H9 (cell line): ENCODE measurements at regions not wholly inside any gene's neighbourhood (a gene's known extent, or its start where the extent isn't known, plus 50 kb on each side); places are given as distances from the start of the nearest gene placed in this dataset.

ENCODE experiments used
- DNase-seq: peaks from one replicate; pipeline ENCODE4 v3.0.0-alpha.2; 2017
- H2AFZ ChIP-seq: one replicate; pipeline ENCODE4 v1.6.1; 2013; ENCODE audit warnings: mild to moderate bottlenecking, low read length, control low read depth, moderate library complexity
- H2AK5ac ChIP-seq: 2 replicates; pipeline ENCODE4 v1.6.1; 2013; ENCODE audit warnings: low read length, control low read depth, mixed read lengths; ENCODE audit not compliant: insufficient read length
- H2BK120ac ChIP-seq: one replicate; pipeline ENCODE4 v1.6.1; 2013; ENCODE audit warnings: low read depth, mild to moderate bottlenecking, low read length, control low read depth, inconsistent platforms; ENCODE audit not compliant: poor library complexity, severe bottlenecking
- H2BK12ac ChIP-seq: 2 replicates; pipeline ENCODE4 v1.6.1; 2013; ENCODE audit warnings: low read length, control low read depth, mixed read lengths, low read depth; ENCODE audit not compliant: insufficient read length
- H2BK15ac ChIP-seq: 2 replicates; pipeline ENCODE4 v1.6.1; 2013; ENCODE audit warnings: low read depth, low read length, control low read depth
- H2BK20ac ChIP-seq: one replicate; pipeline ENCODE4 v1.6.1; 2013; ENCODE audit warnings: low read depth, mild to moderate bottlenecking, low read length, control low read depth, inconsistent platforms; ENCODE audit not compliant: poor library complexity, severe bottlenecking
- H2BK5ac ChIP-seq: 2 replicates; pipeline ENCODE4 v1.6.1; 2013; ENCODE audit warnings: low read length, control low read depth, mixed read lengths; ENCODE audit not compliant: insufficient read length
- H3K14ac ChIP-seq: 2 replicates; pipeline ENCODE4 v1.6.1; 2013; ENCODE audit warnings: low read length, control low read depth; ENCODE audit not compliant: insufficient read depth
- H3K18ac ChIP-seq: 2 replicates; pipeline ENCODE4 v1.6.1; 2013; ENCODE audit warnings: low read depth, mild to moderate bottlenecking, mixed read lengths, low read length, control low read depth; ENCODE audit not compliant: insufficient read length
- H3K23ac ChIP-seq: 2 replicates; pipeline ENCODE4 v1.6.1; 2013; ENCODE audit warnings: low read length, control low read depth, mixed read lengths, low read depth; ENCODE audit not compliant: insufficient read length
- H3K23me2 ChIP-seq: 2 replicates; pipeline ENCODE4 v1.6.1; 2013; ENCODE audit warnings: low read depth, mild to moderate bottlenecking, mixed read lengths, low read length, control low read depth; ENCODE audit not compliant: insufficient read length, poor library complexity, severe bottlenecking
- H3K27ac ChIP-seq: 2 replicates; pipeline ENCODE4 v1.5.1; 2013; ENCODE audit warnings: low read length, control low read depth, mixed read lengths, low read depth; ENCODE audit not compliant: insufficient read length
- H3K27me3 ChIP-seq: 2 replicates; pipeline ENCODE4 v1.6.1; 2013; ENCODE audit warnings: low read length, control low read depth, inconsistent platforms; ENCODE audit not compliant: insufficient read depth
- H3K4ac ChIP-seq: 2 replicates; pipeline ENCODE4 v1.6.1; 2013; ENCODE audit warnings: low read depth, mild to moderate bottlenecking, control low read depth, inconsistent platforms, low read length, moderate library complexity
- H3K4me1 ChIP-seq: 2 replicates; pipeline ENCODE4 v1.6.1; 2013; ENCODE audit warnings: low read length, control low read depth, inconsistent platforms; ENCODE audit not compliant: insufficient read depth
- H3K4me2 ChIP-seq: 2 replicates; pipeline ENCODE4 v1.6.1; 2013; ENCODE audit warnings: low read length, control low read depth, mixed read lengths; ENCODE audit not compliant: insufficient read length, insufficient read depth
- H3K56ac ChIP-seq: 2 replicates; pipeline ENCODE4 v1.6.1; 2013; ENCODE audit warnings: low read depth, mild to moderate bottlenecking, mixed read lengths, low read length, control low read depth; ENCODE audit not compliant: insufficient read length
- H3K79me1 ChIP-seq: 2 replicates; pipeline ENCODE4 v1.6.1; 2013; ENCODE audit warnings: low read depth, mild to moderate bottlenecking, moderate library complexity, low read length, control low read depth, inconsistent platforms; ENCODE audit not compliant: insufficient read depth, poor library complexity, severe bottlenecking
- H3K79me2 ChIP-seq: 2 replicates; pipeline ENCODE4 v1.6.1; 2013; ENCODE audit warnings: low read length, control low read depth, inconsistent platforms; ENCODE audit not compliant: insufficient read depth
- H3K9ac ChIP-seq: 2 replicates; pipeline ENCODE4 v1.6.1; 2013; ENCODE audit warnings: low read length, control low read depth, mixed read lengths; ENCODE audit not compliant: insufficient read length; ENCODE audit errors: extremely low read depth
- H3K9me3 ChIP-seq: one replicate; pipeline ENCODE4 v1.6.1; 2013; ENCODE audit warnings: low read depth, low read length, inconsistent platforms; ENCODE audit not compliant: control insufficient read depth
- H3T11ph ChIP-seq: one replicate; pipeline ENCODE4 v1.6.1; 2013; ENCODE audit warnings: mild to moderate bottlenecking, low read length, control low read depth, inconsistent platforms
- H4K20me1 ChIP-seq: one replicate; pipeline ENCODE4 v1.6.1; 2013; ENCODE audit not compliant: control insufficient read depth, insufficient read length, insufficient read depth
- H4K5ac ChIP-seq: 2 replicates; pipeline ENCODE4 v1.6.1; 2013; ENCODE audit warnings: low read depth, mild to moderate bottlenecking, mixed read lengths, low read length, control low read depth; ENCODE audit not compliant: insufficient read length
- H4K8ac ChIP-seq: replicated peaks from 2 replicates; pipeline ENCODE4 v1.6.1; 2013; ENCODE audit warnings: low read length, control low read depth, mixed read lengths, low read depth; ENCODE audit not compliant: insufficient read length
- H4K91ac ChIP-seq: 2 replicates; pipeline ENCODE4 v1.6.1; 2013; ENCODE audit warnings: low read depth, mild to moderate bottlenecking, moderate library complexity, mixed read lengths, low read length, control low read depth; ENCODE audit not compliant: insufficient read length
- H3K27ac Mint-ChIP-seq, 3 experiments: 2 replicates in 2 of 3; 3 replicates in 1 of 3; pipeline ENCODE4 v1.8.0; 2020 to 2021; ENCODE audit warnings: mixed read lengths in 3 of 3, mild to moderate bottlenecking in 1 of 3, moderate library complexity in 1 of 3
- H3K27me3 Mint-ChIP-seq: 2 replicates; pipeline ENCODE4 v1.8.0; 2021; ENCODE audit warnings: low read depth, mild to moderate bottlenecking, moderate library complexity, mixed read lengths
- H3K36me3 Mint-ChIP-seq, 3 experiments: 2 replicates in 2 of 3; 3 replicates in 1 of 3; pipeline ENCODE4 v1.8.0; 2020 to 2021; ENCODE audit warnings: low read depth in 3 of 3, mixed read lengths in 3 of 3; ENCODE audit not compliant: insufficient read depth in 1 of 3
- H3K4me1 Mint-ChIP-seq, 2 experiments: 2 replicates each; pipeline ENCODE4 v1.8.0; 2020; ENCODE audit warnings: mixed read lengths in 2 of 2
- H3K4me3 Mint-ChIP-seq, 2 experiments: 2 replicates in 1 of 2; 3 replicates in 1 of 2; pipeline ENCODE4 v1.8.0; 2020 to 2021; ENCODE audit warnings: mild to moderate bottlenecking in 2 of 2, mixed read lengths in 2 of 2, moderate library complexity in 1 of 2
- H3K9me3 Mint-ChIP-seq, 2 experiments: 2 replicates in 1 of 2; 3 replicates in 1 of 2; pipeline ENCODE4 v1.8.0; 2020; ENCODE audit warnings: mild to moderate bottlenecking in 2 of 2, mixed read lengths in 2 of 2, moderate library complexity in 1 of 2
- WGBS: extraction: QIAGEN DNeasy Blood & Tissue Kit; methylation state at CpG from one replicate; pipeline ENCODE4 v1.1.7; 2013; ENCODE audit warnings: missing lambda C conversion rate, low lambda C conversion rate, mixed read lengths; ENCODE audit not compliant: insufficient read length; ENCODE audit errors: extremely low coverage; 5-methylcytosine and 5-hydroxymethylcytosine counted together
- TF ChIP-seq, protein P1 (sequence below): fragments of 200-600 bp; sonication (generic); conservative IDR thresholded peaks from 3 replicates; pipeline ENCODE4 v1.8.0; 2021; ENCODE audit warnings: antibody characterized with exemption, mild to moderate bottlenecking

DNA sequence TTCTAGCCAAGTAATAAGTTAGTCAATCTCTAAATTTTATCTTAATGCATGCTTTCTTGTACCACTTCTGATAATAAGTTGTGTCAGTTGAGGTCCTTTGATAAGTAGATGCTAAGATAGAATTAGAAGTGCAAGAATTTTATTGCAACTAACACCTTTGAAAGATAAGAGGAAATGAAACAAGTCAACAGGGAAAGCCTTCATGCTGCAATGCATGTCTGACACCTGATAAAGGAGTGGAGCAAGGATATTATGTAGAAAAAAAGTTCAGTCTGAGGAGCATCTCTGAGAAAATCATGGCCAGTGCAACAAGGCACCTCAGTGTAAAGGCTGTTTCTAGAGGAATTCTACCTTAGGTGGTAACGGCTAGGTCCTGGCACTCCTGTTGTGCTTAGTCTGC is 210.7 kb upstream of the PPP1R2C start:
- peak overlapping the region; percentile 86 for H2BK12ac ChIP-seq
- H3K4me1 ChIP-seq, result peaks cover 5% of the 10 kb centered on the region; the same call in 1 of the 2 replicates
- WGBS, result no CpG with 5 or more reads among the region's 1 CpG
- H3K79me1 ChIP-seq, result no peaks in the 10 kb centered on the region
- H3K79me2 ChIP-seq, result no peaks in the 10 kb centered on the region
- Mint-ChIP-seq H3K36me3 (peaks cover 0 to 31% (median 15%) of the 10 kb centered on the region in 3 experiments; a peak in 6 of 7 replicates), H3K4me1 (peaks cover 43 to 58% of the 10 kb centered on the region in 2 experiments), H3K27me3 (no peaks in the 10 kb centered on the region), H3K9me3 (peaks cover 3 to 33% of the 10 kb centered on the region in 2 experiments; a peak in 4 of 5 replicates), H3K27ac (no peak overlapping the region), H3K4me3 (no peak overlapping the region)
- no peaks in the 10 kb centered on the region for H3K23me2 ChIP-seq
- H3K27me3 ChIP-seq, result no peaks in the 10 kb centered on the region
- no peak overlapping the region for H4K91ac ChIP-seq
- H3T11ph ChIP-seq, result no peak overlapping the region
- no peak overlapping the region for H3K18ac ChIP-seq
- no peak overlapping the region for H3K56ac ChIP-seq
- no peak overlapping the region for H2BK5ac ChIP-seq
- no peaks in the 10 kb centered on the region for H3K9me3 ChIP-seq
- H3K14ac ChIP-seq, result no peak overlapping the region
- DNase-seq, result no peak
- H3K4me2 ChIP-seq, result no peak overlapping the region
- H3K9ac ChIP-seq, result no peak overlapping the region
- no peak overlapping the region for H4K5ac ChIP-seq
- H3K27ac ChIP-seq, result no peak overlapping the region
- no peak overlapping the region for H2AFZ ChIP-seq
- TF ChIP-seq, protein P1, sequence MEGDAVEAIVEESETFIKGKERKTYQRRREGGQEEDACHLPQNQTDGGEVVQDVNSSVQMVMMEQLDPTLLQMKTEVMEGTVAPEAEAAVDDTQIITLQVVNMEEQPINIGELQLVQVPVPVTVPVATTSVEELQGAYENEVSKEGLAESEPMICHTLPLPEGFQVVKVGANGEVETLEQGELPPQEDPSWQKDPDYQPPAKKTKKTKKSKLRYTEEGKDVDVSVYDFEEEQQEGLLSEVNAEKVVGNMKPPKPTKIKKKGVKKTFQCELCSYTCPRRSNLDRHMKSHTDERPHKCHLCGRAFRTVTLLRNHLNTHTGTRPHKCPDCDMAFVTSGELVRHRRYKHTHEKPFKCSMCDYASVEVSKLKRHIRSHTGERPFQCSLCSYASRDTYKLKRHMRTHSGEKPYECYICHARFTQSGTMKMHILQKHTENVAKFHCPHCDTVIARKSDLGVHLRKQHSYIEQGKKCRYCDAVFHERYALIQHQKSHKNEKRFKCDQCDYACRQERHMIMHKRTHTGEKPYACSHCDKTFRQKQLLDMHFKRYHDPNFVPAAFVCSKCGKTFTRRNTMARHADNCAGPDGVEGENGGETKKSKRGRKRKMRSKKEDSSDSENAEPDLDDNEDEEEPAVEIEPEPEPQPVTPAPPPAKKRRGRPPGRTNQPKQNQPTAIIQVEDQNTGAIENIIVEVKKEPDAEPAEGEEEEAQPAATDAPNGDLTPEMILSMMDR, result no peak
- peak overlapping the region; percentile 54 for H2AK5ac ChIP-seq
- no peak overlapping the region for H2BK20ac ChIP-seq
- no peaks in the 10 kb centered on the region for H4K20me1 ChIP-seq
- no peak overlapping the region for H2BK15ac ChIP-seq
- H2BK120ac ChIP-seq, result no peak overlapping the region
- no peak overlapping the region for H3K23ac ChIP-seq
- no peak overlapping the region for H3K4ac ChIP-seq
- no peak overlapping the region for H4K8ac ChIP-seq
